Panc1 (cell line): ENCODE measurements at regions not wholly inside any gene's neighbourhood (a gene's known extent, or its start where the extent isn't known, plus 50 kb on each side); places are given as distances from the start of the nearest gene placed in this dataset.

Experiments used
- ATAC-seq: fragments of 200-7000 bp; cut with Tn5 transposase; 2 replicates; pipeline ENCODE4 v1.9.1; 2020; ENCODE audit warnings: mild to moderate bottlenecking, moderate library complexity
- BruUV-seq: library from RNA; stranded (reverse); fragments of 400-500 nt; replicated peaks from 2 replicates; lab custom pipeline; 2021; lab: Mats Ljungman, UMichigan
- CTCF ChIA-PET: fragments of 300-600 bp; sonication (Branson Sonifier 250); formaldehyde crosslinking; loops from one replicate; lab custom pipeline; 2022; ENCODE audit warnings: antibody characterized with exemption; lab: Charles Lee
- POLR2A ChIA-PET: fragments of 300-600 bp; sonication (Branson Sonifier 250); formaldehyde crosslinking; loops from one replicate; lab custom pipeline; 2022; ENCODE audit warnings: antibody characterized with exemption; lab: Charles Lee
- DNase-seq: peaks from one replicate; pipeline ENCODE4 v3.0.0-alpha.2; 2010; ENCODE audit warnings: low read depth, low spot score
- H3K27ac ChIP-seq: 2 replicates; pipeline ENCODE4 v1.5.1; 2011; ENCODE audit warnings: mild to moderate bottlenecking, low read length, inconsistent platforms
- H3K27me3 ChIP-seq: fragments of 200-500 bp; sonication (Bioruptor generic); 2 replicates; pipeline ENCODE4 v1.6.0; 2014; ENCODE audit warnings: low read length, inconsistent platforms; ENCODE audit not compliant: control insufficient read depth, insufficient read depth
- H3K36me3 ChIP-seq: fragments of 200-500 bp; sonication (Bioruptor generic); 2 replicates; pipeline ENCODE4 v1.5.1; 2014; ENCODE audit warnings: inconsistent platforms, mild to moderate bottlenecking, low read length, moderate library complexity; ENCODE audit not compliant: control insufficient read depth, insufficient read depth
- H3K4me1 ChIP-seq: 2 replicates; pipeline ENCODE4 v1.5.1; 2011; ENCODE audit warnings: inconsistent platforms, mild to moderate bottlenecking, low read length, moderate library complexity; ENCODE audit not compliant: control insufficient read depth, insufficient read depth
- H3K4me3 ChIP-seq, 2 experiments: 2 replicates each; pipeline ENCODE4 v1.5.1; 2011 to 2012; ENCODE audit warnings: low read depth in 2 of 2, low read length in 2 of 2, mild to moderate bottlenecking in 2 of 2, inconsistent platforms in 1 of 2, moderate library complexity in 1 of 2
- H3K9me3 ChIP-seq: fragments of 200-500 bp; sonication (Bioruptor generic); 2 replicates; pipeline ENCODE4 v1.5.1; 2014; ENCODE audit warnings: low read depth, mild to moderate bottlenecking, inconsistent platforms, low read length, moderate library complexity; ENCODE audit not compliant: control insufficient read depth, insufficient read depth
- CTCF ChIP-seq: fragments of 450-650 bp; IDR thresholded peaks from 2 replicates; pipeline ENCODE4 v1.5.1; 2017; ENCODE audit warnings: mild to moderate bottlenecking
- POLR2AphosphoS5 ChIP-seq: IDR thresholded peaks from 2 replicates; pipeline ENCODE4 v1.6.1; 2012; ENCODE audit warnings: mild to moderate bottlenecking, low read depth, low read length, moderate library complexity
- REST ChIP-seq, 2 experiments: IDR thresholded peaks; 2 replicates each; pipeline ENCODE4 v1.6.1; 2011 to 2012; ENCODE audit warnings: low read depth in 2 of 2, control low read depth in 1 of 2, low read length in 1 of 2, mild to moderate bottlenecking in 1 of 2, moderate library complexity in 1 of 2; ENCODE audit not compliant: insufficient read depth in 1 of 2
- SIN3A ChIP-seq: IDR thresholded peaks from 2 replicates; pipeline ENCODE4 v1.6.1; 2012; ENCODE audit warnings: low read depth, mild to moderate bottlenecking, low read length, moderate library complexity, borderline replicate concordance; ENCODE audit not compliant: insufficient read depth
- TCF7L2 ChIP-seq: IDR thresholded peaks from 2 replicates; pipeline ENCODE4 v1.6.1; 2011; ENCODE audit warnings: mild to moderate bottlenecking, low read depth, low read length, inconsistent platforms
- in situ Hi-C: cut with HindIII; loops from 2 replicates; pipeline ENCODE4 v1.10.0; 2016; ENCODE audit warnings: low sequenced_read_pairs, low pct_unique_long_range_greater_than_20kb
- intact Hi-C: fragments of 100-400 bp; cut with micrococcal nuclease; formaldehyde crosslinking; loops from one replicate; pipeline ENCODE4 v1.10.0; 2022; ENCODE audit not compliant: unreplicated experiment

- Histone ChIP-seq H3K4me1 (no peaks in the 10 kb centered on the region), H3K36me3 (no peaks in the 10 kb centered on the region), H3K27ac (no peak overlapping the region), H3K27me3 (no peaks in the 10 kb centered on the region), H3K4me3 (no peak overlapping the region), H3K9me3 (no peaks in the 10 kb centered on the region)
- no TSS peak for BruUV-seq
- DNase-seq (no peak), ATAC-seq (no peak)
- CTCF ChIA-PET: no interaction called here
- POLR2A ChIA-PET: no interaction called here
- in situ Hi-C loops (no loop called here), intact Hi-C loops (no loop called here)
- TF ChIP-seq TCF7L2 (no peak), REST (IDR thresholded peaks at IDR 0.05; ENCODE audit: insufficient read depth in 1 of 2, low read depth in 2 of 2, low read length in 1 of 2) (no peak), SIN3A (no peak), POLR2AphosphoS5 (no peak), CTCF (no peak)
These were observed 482.5 kb upstream of the UBE2E2 start for GRCh38 chr3:22720596-22720995.

GRCh38 chr3:22724420-22724819 is 478.7 kb upstream of the UBE2E2 start:
- ChIA-PET CTCF (no interaction called here), POLR2A (no interaction called here)
- intact Hi-C loops: no loop called here
- Histone ChIP-seq H3K9me3 (no peaks in the 10 kb centered on the region), H3K27me3 (no peaks in the 10 kb centered on the region), H3K4me3 (no peak overlapping the region), H3K27ac (no peak overlapping the region), H3K36me3 (no peaks in the 10 kb centered on the region), H3K4me1 (no peaks in the 10 kb centered on the region)
- ATAC-seq (no peak), DNase-seq (no peak)
- TF ChIP-seq POLR2AphosphoS5 (no peak), REST (IDR thresholded peaks at IDR 0.05; ENCODE audit: insufficient read depth in 1 of 2, low read depth in 2 of 2, low read length in 1 of 2) (no peak), CTCF (no peak), SIN3A (no peak), TCF7L2 (no peak)
- BruUV-seq: no TSS peak
- in situ Hi-C loops: no loop called here
